Upper lobe of left lung (tissue), 4 donors: ENCODE measurements at regions not wholly inside any gene's neighbourhood (a gene's known extent, or its start where the extent isn't known, plus 50 kb on each side); places are given as distances from the start of the nearest gene placed in this dataset.

ENCODE experiments used
- CTCF ChIP-seq, 6 experiments: fragments of 450-650 bp in 4 of 6; fragments of 200-600 bp in 2 of 6; sonication (generic) in 2 of 6; IDR thresholded peaks; one replicate each; pipeline ENCODE4 v1.5.1; 2016 to 2019; ENCODE audit warnings: antibody characterized with exemption in 6 of 6
- EP300 ChIP-seq, 4 donors: sonication (generic); formaldehyde crosslinking; IDR thresholded peaks; one replicate each; pipeline ENCODE4 v1.5.1; 2017; ENCODE audit warnings: antibody characterized with exemption in 4 of 4, control low read depth in 2 of 4
- POLR2A ChIP-seq, 4 donors: fragments of 450-650 bp; IDR thresholded peaks; one replicate each; pipeline ENCODE4 v1.5.1; 2016 to 2017; ENCODE audit warnings: antibody characterized with exemption in 4 of 4, mild to moderate bottlenecking in 2 of 4
- POLR2AphosphoS5 ChIP-seq, 2 donors: sonication (generic); formaldehyde crosslinking; IDR thresholded peaks; one replicate each; pipeline ENCODE4 v1.5.1; 2017; ENCODE audit warnings: antibody characterized with exemption in 2 of 2

- TF ChIP-seq CTCF (IDR thresholded peaks at IDR 0.05) (no peak), POLR2AphosphoS5 (IDR thresholded peaks at IDR 0.05) (no peak), EP300 (IDR thresholded peaks at IDR 0.05) (no peak), POLR2A (IDR thresholded peaks at IDR 0.05) (no peak)
These were observed 330.1 kb upstream of the SMIM31 start for GRCh38 chr4:164423819-164424218.
